Lower lobe of right lung (tissue), 2 donors: ENCODE measurements at regions not wholly inside any gene's neighbourhood (a gene's known extent, or its start where the extent isn't known, plus 50 kb on each side); places are given as distances from the start of the nearest gene placed in this dataset.

Experiments
- ATAC-seq, 2 donors: fragments of 200-7000 bp; cut with Tn5 transposase; one replicate each; pipeline ENCODE4 v1.9.1; 2020 to 2022; ENCODE audit warnings: mild to moderate bottlenecking in 2 of 2, moderate library complexity in 2 of 2
- DNase-seq: peaks from one replicate; pipeline ENCODE4 v3.0.0-alpha.2; 2020
- H3K27ac ChIP-seq: fragments of 200-600 bp; one replicate; pipeline ENCODE4 v1.8.0; 2022
- H3K27me3 ChIP-seq: fragments of 200-600 bp; one replicate; pipeline ENCODE4 v1.8.0; 2022; ENCODE audit warnings: low read depth
- H3K36me3 ChIP-seq: fragments of 200-600 bp; one replicate; pipeline ENCODE4 v1.8.0; 2022; ENCODE audit warnings: mild to moderate bottlenecking
- H3K4me1 ChIP-seq: fragments of 200-600 bp; one replicate; pipeline ENCODE4 v1.8.0; 2022
- H3K4me3 ChIP-seq: fragments of 200-600 bp; one replicate; pipeline ENCODE4 v1.8.0; 2022; ENCODE audit warnings: mild to moderate bottlenecking
- H3K9me3 ChIP-seq: fragments of 200-600 bp; one replicate; pipeline ENCODE4 v1.8.0; 2022
- intact Hi-C: fragments of 100-400 bp; cut with DNase I; formaldehyde crosslinking; loops from one replicate; pipeline ENCODE4 v1.11.0; 2022
- TF ChIP-seq, protein P1 (sequence below): fragments of 200-600 bp; IDR thresholded peaks from one replicate; pipeline ENCODE4 v1.8.0; 2022; ENCODE audit warnings: antibody characterized with exemption, mild to moderate bottlenecking
- donor health status: DM: no; HTN: yes; CAD: no; lungs with severe emphysema.

DNA sequence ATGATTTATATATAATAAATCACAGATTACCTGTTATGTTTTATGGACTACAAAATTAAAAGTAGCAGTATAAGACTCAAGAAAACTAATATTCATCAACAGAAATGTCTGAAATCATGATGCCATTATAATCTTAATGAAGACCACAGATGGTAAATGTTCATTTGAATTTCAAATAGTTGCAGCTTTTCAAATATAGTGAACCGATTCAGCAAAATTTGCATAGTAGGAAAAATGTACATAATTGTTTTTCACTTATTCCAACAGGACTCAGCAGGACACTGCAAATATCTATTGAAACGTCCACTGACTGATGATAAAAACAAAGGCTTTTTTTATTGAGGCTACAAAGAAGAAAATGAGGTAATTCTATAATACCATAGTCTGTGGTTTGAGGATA is 51.2 kb upstream of the LSM8 start:
- Histone ChIP-seq H3K36me3 (no peaks in the 10 kb centered on the region), H3K27ac (no peak overlapping the region), H3K4me3 (no peak overlapping the region), H3K27me3 (no peaks in the 10 kb centered on the region), H3K4me1 (no peaks in the 10 kb centered on the region), H3K9me3 (no peaks in the 10 kb centered on the region)
- DNase-seq, result no peak
- ATAC-seq, result no peak
- intact Hi-C loops, result no loop called here
- TF ChIP-seq, protein P1, sequence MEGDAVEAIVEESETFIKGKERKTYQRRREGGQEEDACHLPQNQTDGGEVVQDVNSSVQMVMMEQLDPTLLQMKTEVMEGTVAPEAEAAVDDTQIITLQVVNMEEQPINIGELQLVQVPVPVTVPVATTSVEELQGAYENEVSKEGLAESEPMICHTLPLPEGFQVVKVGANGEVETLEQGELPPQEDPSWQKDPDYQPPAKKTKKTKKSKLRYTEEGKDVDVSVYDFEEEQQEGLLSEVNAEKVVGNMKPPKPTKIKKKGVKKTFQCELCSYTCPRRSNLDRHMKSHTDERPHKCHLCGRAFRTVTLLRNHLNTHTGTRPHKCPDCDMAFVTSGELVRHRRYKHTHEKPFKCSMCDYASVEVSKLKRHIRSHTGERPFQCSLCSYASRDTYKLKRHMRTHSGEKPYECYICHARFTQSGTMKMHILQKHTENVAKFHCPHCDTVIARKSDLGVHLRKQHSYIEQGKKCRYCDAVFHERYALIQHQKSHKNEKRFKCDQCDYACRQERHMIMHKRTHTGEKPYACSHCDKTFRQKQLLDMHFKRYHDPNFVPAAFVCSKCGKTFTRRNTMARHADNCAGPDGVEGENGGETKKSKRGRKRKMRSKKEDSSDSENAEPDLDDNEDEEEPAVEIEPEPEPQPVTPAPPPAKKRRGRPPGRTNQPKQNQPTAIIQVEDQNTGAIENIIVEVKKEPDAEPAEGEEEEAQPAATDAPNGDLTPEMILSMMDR, result no peak
